ENCODE measurements at regions not wholly inside any gene's neighbourhood (a gene's known extent, or its start where the extent isn't known, plus 50 kb on each side); places are given as distances from the start of the nearest gene placed in this dataset.
"Not testable (repeated sequence)": the region's sequence is repeated elsewhere in the genome, so short reads cannot be mapped to it uniquely, and the experiment has no call there.

GRCh38 chr12:31162896-31163560 lies 89.4 kb downstream of the DDX11 start:
- not testable (repeated sequence) for DNase-seq

DNA sequence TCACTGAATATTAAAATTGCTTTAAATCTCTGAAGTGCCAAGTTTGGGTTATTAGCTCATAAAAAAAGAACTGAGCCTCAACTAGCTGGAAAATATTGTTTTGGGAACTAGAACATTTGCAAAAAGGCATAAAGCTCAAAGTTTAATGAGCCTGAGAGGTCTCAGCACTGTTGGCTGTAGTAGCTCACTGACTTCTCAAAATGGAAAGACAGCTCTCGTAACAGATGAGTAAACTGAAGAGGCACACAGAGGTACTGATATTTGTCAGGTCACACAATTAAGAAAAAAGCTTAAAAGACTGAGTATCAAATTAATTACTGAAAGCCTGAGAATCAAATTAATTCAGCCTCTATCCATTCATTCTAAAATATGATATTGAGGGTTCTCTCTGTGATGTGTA lies 100.6 kb downstream of the DDX11 start:
- DNase-seq, result not testable (repeated sequence)

DNA sequence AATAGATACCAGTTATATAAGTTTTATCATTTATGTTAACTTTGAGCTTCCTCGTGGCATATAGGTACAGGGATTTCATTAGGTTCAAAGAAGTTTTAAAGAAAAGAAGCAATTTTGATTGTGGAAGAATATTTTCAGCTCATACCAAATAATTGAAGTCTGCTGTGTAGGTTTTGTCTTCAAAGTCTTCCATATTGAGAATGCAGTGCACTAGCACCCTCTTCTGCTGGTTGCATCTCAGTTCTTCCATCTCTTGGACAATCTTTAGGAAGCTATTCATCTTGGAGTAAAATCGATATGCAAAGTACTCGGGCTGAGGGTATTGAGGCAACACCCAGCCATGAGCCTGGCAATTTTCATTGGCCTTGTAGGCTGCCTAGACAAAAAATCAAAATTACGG lies 103.9 kb downstream of the DDX11 start:
- DNase-seq, result not testable (repeated sequence)

DNA sequence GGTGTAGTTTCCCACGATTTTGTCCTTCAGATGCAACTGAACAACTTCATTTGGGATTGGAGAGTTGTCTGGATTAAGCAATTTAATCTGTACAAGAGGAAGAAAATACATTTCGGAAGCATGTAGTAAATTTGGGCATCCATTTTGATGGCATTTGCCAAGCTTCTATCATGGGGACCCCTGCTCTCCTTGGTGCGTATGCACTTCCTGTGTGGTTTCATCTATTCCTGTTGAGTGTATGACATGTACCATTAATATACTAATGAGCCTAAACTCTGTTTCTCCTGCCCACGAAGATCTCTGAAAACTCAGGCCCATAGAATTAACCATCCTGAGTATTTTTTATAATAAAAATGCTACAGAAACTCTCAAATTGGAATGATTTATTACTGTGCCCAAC lies 105.2 kb downstream of the DDX11 start:
- DNase-seq, result not testable (repeated sequence)

DNA sequence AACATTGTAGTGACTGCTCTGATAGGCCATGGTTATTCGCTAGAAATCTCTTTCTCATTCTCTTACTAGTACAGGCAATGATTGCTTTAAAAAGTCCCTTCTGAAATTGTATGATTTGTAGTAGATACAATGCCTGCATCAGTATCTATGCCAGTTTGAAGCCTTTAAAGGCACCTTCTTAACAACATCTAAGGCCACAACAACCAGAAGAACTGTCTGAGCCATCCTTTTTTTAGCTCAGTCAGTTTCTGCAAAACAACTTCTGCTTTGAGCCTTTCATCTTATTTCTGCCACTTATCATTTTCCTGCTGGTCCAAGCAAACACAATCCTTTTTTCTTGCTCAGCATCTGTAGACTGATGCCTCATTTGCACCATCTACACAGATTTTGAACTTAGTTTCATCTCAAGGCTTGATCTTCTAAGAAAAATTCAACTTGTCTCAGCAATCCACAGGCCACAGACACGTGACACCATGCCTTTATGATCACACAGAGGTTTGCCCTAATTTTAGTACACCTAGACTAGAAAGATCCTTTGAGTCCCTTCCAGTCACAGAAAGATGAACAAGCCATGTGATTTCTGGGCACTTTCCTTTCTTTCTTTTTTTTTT lies 106.1 kb downstream of the DDX11 start:
- not testable (repeated sequence) for DNase-seq

- not testable (repeated sequence) for DNase-seq
These were observed 108.9 kb downstream of the DDX11 start for GRCh38 chr12:31182571-31182970.

GRCh38 chr12:31183107-31183506 lies 109.4 kb downstream of the DDX11 start:
- DNase-seq, result not testable (repeated sequence)

DNA sequence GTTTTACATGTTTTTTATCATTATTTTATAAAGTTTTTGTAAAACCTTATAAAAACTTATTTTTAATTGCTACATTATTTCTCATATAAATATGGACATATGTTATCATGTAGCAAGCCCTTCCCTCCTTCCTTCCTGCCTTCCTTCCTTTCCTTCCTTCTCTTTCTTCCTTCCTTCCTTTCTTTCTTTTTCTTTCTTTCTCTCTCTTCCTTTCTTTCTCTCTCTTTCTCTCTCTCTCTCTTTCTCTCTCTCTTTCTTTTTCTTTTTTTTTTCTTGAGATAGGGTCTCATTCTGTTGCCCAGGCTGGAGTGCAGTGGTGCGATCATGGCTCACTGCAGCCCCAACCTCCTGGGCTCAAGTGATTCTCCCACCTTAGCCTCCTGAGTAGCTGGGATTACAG lies 110.2 kb downstream of the DDX11 start:
- DNase-seq, result not testable (repeated sequence)

- DNase-seq, result not testable (repeated sequence)
These were observed 111.0 kb downstream of the DDX11 start for GRCh38 chr12:31184667-31185066.

DNA sequence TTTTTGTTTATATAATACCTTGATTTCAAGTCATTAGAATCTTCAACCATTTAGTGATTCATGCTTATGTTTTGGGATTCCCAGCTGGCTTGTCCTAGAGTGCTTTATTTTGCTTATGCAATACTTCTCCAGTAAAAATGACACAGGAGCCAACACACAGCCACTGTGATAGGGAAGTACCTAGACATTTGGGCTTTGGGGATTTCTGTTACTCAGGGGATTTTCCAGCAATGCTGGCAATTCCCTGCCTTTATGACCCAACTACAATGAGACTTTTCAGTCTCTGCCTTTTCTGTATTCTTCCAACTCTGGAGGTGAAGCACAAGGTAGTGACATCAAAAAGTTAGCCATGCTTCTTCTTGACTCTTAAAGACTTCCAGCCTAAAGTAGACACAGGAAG lies 119.0 kb downstream of the DDX11 start:
- DNase-seq, result peak; percentile 76 to 92 (median 77)

DNA sequence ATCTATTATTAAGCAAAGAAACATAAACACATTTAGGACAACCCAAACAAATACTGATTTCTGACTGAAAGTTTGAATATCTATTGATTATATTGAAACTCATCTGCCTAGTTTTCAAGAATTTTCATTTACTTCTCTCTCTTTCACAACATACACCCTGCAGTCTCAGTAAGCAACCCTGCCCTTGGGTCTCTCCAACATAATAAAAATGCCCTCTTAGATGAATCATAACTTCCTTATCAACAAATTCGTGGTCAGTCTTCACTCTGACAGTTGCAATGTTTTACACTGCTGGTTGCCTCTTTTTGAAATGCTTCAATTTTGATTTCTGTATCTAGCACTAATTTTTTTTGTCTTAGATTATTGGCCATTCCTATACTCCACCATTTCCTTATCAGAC lies 122.0 kb downstream of the DDX11 start:
- peak; percentile 28 to 48 (median 45) for DNase-seq

DNA sequence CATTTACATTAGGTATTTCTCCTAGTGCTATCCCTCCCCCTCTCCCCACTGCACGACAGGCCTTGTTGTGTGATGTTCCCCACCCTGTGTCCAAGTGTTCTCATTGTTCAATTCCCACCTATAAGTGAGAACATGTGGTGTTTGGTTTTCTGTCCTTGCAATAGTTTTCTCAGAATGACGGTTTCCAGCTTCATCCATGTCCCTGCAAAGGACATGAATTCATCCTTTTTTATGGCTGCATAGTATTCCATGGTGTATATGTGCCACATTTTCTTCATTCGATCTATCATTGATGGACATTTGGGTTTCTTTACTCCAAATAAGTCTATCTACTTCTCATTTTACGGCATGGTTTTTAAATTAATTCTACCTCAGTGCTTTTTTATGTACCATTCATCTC lies 125.8 kb downstream of the DDX11 start:
- not testable (repeated sequence) for DNase-seq

DNA sequence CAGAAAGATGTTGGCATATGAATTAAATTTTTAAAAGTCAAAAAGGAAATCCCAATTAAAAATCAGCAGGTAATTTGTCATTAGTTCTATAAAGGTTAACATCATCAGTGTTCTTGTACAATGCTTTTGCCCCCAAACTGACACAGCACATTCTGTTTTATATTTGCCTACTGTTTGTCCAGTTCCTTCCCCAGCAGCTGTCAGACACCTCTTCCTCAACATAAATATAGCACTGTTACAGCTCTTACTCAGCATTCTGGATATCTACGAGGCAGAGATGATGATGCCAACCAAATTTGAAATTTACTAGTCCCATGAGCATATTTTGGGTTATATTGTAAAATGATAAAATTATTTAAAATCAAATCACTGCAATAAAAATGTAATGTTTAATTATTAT lies 124.6 kb downstream of the SINHCAF start:
- DNase-seq, result peak; percentile 10 to 32 (median 12)

- no peak for DNase-seq
These were observed 122.7 kb downstream of the SINHCAF start for GRCh38 chr12:31203261-31203660.

DNA sequence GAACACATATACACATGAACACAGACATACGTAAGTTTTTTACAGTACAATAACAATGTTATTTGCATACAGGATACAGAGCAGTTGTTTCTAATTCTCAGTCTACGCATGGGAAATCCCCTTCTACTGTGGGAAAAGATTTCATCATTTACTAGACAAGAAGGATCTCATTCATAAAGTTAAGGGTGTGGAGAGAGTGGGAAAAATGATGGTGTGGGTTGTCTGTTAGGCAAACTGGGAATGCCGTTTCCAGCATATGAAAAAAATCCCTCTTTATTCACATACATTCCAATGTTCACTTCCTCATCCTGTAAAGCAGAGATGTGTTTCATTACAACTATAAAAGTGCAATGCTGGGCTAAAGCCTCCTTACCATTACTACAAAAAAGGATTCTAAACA lies 120.9 kb downstream of the SINHCAF start:
- peak; percentile 79 to 93 (median 83) for DNase-seq

DNA sequence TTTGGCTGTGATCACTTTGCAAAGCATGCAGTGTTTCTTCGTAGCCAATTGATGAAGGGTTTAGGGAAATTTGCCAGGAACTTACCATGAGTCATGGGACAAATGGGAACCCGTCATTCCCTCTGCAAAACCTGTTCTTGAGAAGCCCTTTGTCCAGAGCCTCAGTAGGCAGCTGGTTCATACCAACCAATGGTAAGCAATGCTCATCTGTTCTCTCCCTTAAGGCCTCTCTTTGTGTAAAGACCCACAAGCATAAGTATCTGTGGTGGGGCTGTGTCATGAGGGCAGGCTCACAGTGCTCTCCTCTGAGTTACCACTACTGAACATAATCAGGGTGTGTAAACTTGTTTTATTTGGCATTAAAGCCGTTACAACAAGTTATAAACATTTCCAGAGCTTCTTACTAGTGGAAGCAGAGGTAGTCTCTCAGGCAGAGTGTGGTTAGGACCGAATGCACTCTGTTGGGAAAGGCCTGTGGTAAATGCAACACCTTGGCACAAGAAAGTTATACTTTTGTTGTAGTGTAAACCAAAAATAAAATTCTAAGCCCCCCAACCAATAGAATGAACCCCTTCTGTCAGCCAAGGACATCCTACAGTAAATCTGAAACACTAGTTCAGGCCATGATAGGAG lies 119.8 kb downstream of the SINHCAF start:
- DNase-seq, result peak; percentile 72 to 85 (median 76)

- DNase-seq, result peak in 1 of 3 donors; percentile 18
These were observed 118.0 kb downstream of the SINHCAF start for GRCh38 chr12:31207799-31208465.

DNA sequence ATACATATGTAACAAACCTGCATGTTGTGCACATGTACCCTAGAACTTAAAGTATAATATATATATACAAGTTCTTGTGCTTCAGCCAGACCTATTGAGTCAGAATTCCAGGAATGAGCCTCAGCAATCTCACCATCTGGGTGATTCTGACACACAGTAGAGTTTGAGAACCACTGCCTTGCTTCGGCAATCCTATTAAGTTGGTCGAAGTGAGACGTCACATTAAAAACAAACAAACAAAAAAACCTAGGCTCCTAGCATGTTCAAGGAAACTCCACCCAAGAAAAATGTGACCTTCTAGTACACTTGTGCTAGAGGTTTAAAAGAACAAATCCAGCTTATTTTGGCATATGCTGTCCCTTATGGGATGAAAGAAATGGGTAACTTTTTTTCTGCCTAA lies 115.8 kb downstream of the SINHCAF start:
- no peak for DNase-seq

GRCh38 chr12:31210541-31210940 lies 115.4 kb downstream of the SINHCAF start:
- DNase-seq, result peak; percentile 32 to 53 (median 45)

GRCh38 chr12:31214626-31215517 lies 111.1 kb downstream of the SINHCAF start:
- DNase-seq, result no peak

- DNase-seq, result no peak
These were observed 110.3 kb downstream of the SINHCAF start for GRCh38 chr12:31215518-31216232.

- DNase-seq, result no peak
These were observed 109.5 kb downstream of the SINHCAF start for GRCh38 chr12:31216479-31216878.

Measured in suppressor macrophage treated with lipopolysaccharide for 1 hour (primary cell).